Large intestine (tissue), 3 donors: ENCODE measurements at regions not wholly inside any gene's neighbourhood (a gene's known extent, or its start where the extent isn't known, plus 50 kb on each side); places are given as distances from the start of the nearest gene placed in this dataset.
A peak's percentile ranks its signal among the peaks of the same experiment; 100 is the strongest.

Source experiments
- DNase-seq, 2 donors: peaks; one replicate each; pipeline versions ENCODE4 v3.0.0 to v3.0.0-alpha.2; 2013
- H3K27ac ChIP-seq: one replicate; pipeline ENCODE4 v1.5.1; 2013; ENCODE audit warnings: low read length
- H3K27me3 ChIP-seq: 2 replicates; pipeline ENCODE4 v1.6.1; 2013; ENCODE audit warnings: low read length; ENCODE audit not compliant: control insufficient read depth, insufficient read depth
- H3K36me3 ChIP-seq: 2 replicates; pipeline ENCODE4 v1.6.1; 2013; ENCODE audit warnings: low read length; ENCODE audit not compliant: control insufficient read depth, insufficient read depth
- H3K4me1 ChIP-seq: one replicate; pipeline ENCODE4 v1.6.1; 2013; ENCODE audit warnings: low read length; ENCODE audit not compliant: control insufficient read depth, insufficient read depth
- H3K4me3 ChIP-seq: one replicate; pipeline ENCODE4 v1.5.1; 2013; ENCODE audit warnings: low read length
- H3K9me3 ChIP-seq: one replicate; pipeline ENCODE4 v1.6.1; 2013; ENCODE audit warnings: mild to moderate bottlenecking, low read depth, low read length, moderate library complexity; ENCODE audit not compliant: control insufficient read depth
- WGBS: methylation state at CpG from one replicate; pipeline ENCODE4 v1.1.5; 2013; ENCODE audit warnings: low lambda C conversion rate; ENCODE audit not compliant: insufficient coverage; 5-methylcytosine and 5-hydroxymethylcytosine counted together

DNA sequence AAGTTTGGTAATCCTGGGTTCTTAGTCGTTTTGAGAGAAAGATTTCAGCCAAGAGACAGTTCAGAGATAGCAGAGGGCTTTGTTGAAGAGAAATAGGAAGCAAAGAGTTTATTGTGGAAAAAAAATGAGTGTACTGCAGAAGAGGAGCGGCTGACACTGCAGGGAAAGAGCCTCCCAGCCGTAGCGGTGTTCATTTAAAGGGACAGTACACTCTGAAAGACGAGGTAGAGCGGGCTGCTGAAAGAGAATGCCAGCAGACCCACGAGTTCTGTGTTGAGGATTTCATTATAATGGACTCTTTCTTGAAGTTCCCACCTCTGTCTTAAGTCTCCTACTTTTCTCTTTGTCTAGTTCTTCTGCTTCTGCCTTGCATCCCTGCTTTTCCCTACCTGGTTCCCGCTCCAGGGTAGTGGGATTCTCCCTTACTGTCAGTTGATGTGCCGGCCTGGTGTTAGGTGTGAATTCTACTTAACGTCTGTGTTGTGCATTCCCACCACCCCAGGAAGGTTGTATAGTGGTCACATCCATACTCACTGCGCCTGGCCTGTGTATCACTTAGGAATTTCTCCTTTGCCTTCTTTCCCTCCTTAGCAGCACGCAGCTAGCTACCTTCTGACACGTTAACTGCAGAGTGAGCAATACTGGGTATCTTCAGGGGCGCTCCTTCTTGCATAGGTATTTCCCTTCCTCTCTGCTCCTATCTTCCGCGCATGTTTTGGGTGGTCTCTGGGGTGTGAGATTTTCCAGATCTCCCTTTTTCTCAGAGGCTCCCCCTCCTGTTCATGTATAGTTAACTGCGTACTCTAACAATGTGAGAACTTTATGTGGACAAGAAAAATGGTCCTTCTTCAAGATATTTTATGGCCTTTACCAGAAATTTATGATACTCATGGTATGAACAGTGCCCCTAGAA lies 164.5 kb downstream of the PTH2R start:
- H3K4me3 ChIP-seq = no peak overlapping the region
- H3K36me3 ChIP-seq = no peaks in the 10 kb centered on the region
- DNase-seq = no peak
- no peak overlapping the region for H3K27ac ChIP-seq
- no peaks in the 10 kb centered on the region for H3K9me3 ChIP-seq
- no peaks in the 10 kb centered on the region for H3K27me3 ChIP-seq
- 47% methylated on average over 3 of the region's 17 CpGs for WGBS
- H3K4me1 ChIP-seq = peaks cover 10% of the 10 kb centered on the region

DNA sequence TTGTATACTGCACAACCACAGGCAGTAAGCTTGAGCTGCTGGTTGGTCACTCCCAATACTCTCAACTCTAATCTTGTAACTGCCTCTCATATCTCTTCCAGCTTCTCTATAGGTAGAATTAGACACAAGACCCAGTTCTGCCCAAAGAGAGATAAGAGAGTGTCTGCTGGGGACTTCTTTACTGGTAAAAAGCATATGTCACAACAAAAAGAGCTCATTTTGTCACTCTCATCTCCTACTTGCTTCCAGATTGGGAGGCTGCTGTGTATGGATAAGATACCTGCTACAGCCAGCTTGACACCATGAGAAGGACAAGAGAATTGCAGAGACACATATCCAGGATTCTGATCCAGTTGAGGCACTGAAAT lies 165.2 kb downstream of the PTH2R start:
- Histone ChIP-seq H3K9me3 (no peaks in the 10 kb centered on the region), H3K36me3 (no peaks in the 10 kb centered on the region), H3K4me3 (no peak overlapping the region), H3K27ac (no peak overlapping the region), H3K4me1 (peaks cover 8% of the 10 kb centered on the region), H3K27me3 (no peaks in the 10 kb centered on the region)
- DNase-seq = no peak

DNA sequence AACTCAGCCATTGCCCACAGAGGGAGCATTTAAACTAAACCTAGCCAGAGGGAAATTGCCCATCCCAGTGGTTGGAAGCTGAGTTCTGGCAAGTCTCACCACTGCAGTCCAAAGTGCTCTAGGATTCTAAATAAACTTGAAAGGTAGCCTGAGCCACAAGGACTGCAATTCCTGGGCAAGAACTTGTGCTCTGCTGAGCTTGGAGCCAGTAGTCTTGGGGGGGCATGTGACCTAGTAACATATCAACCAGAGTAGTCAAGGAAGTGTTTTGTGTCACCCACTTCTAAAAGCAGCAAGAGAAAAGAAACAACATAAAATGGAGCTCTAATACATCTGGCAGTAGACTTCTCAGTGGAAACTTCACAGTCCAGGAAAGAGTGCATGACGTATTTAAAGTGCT lies 167.0 kb downstream of the PTH2R start:
- 60% methylated on average over 1 of the region's 1 CpG for WGBS
- peak; percentile 50 to 71 for DNase-seq
- Histone ChIP-seq H3K27me3 (no peaks in the 10 kb centered on the region), H3K4me3 (no peak overlapping the region), H3K4me1 (peaks cover 8% of the 10 kb centered on the region), H3K9me3 (no peaks in the 10 kb centered on the region), H3K36me3 (no peaks in the 10 kb centered on the region), H3K27ac (peak overlapping the region; percentile 30)

DNA sequence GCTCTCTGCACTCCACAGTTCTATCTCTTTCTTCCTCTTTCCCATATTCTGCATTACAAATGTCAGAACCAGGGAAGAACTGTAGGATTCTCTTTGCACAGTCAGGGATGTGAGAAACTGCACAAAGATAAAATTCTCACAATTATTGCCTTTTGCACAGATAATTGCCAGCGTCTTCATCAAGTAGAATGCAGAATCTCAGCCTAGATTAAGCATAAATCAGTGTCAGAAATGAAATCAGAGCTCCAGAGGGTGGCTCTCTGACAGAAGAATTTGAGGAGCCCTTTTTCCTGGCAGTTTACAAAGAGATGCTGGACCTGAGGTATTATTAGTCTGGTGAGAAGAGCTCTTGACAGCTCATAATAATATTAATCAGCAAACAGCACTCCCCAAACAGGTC lies 173.1 kb downstream of the PTH2R start:
- Histone ChIP-seq H3K36me3 (no peaks in the 10 kb centered on the region), H3K27ac (no peak overlapping the region), H3K27me3 (no peaks in the 10 kb centered on the region), H3K4me3 (no peak overlapping the region), H3K4me1 (no peaks in the 10 kb centered on the region), H3K9me3 (no peaks in the 10 kb centered on the region)
- no peak for DNase-seq
- 80% methylated on average over 1 of the region's 1 CpG for WGBS

DNA sequence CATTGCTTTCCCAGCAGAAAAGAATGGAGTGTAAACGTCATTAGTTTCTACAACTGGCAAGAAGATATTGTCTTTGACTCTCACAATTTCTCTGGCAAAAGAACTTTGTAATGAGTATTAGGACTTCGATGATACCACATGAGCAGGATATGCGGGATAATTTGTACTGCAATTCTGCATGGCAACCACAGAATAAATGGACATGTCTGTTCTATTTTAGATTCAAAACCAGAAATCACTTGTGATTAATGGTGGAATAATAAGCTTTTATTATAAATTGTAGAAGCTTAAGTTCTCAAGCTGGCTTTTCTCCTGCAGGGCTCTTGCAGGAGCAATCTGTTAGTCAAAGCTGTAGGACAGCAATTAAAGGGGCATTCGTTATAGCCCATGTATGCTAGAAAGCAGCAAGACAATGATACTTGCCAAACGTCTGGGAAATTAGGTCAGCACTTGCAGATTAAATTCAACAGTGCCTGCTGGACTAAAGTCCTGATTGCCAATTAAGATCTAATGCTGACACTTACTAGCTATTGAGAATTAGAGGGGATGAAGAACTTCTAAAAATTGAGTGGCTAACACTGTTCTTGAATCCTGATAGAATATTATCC lies 177.9 kb downstream of the PTH2R start:
- no peak overlapping the region for H3K27ac ChIP-seq
- DNase-seq = no peak
- no CpG with 5 or more reads among the region's 5 CpGs for WGBS
- H3K9me3 ChIP-seq = no peaks in the 10 kb centered on the region
- no peaks in the 10 kb centered on the region for H3K4me1 ChIP-seq
- H3K36me3 ChIP-seq = no peaks in the 10 kb centered on the region
- H3K27me3 ChIP-seq = no peaks in the 10 kb centered on the region
- H3K4me3 ChIP-seq = no peak overlapping the region

DNA sequence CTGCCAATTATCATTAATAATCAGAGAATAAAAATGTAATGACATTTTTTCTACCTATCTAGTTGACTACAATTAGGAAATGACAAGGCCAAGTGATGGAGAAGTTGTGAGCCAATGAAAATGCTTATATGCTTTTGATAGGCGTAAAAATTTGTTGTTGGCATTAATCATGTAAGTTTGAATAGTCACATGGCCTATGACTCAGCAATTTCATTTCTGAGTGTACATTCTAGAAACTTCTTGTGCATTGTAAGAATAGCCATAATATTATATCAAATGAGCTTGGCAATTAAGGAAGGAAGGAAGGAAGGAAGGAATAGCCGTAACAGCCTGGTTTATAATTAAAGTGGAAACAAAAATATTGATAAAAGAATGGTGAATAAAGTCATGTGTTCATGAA lies 179.9 kb downstream of the PTH2R start:
- WGBS = 89% methylated on average over 2 of the region's 2 CpGs
- Histone ChIP-seq H3K9me3 (no peaks in the 10 kb centered on the region), H3K27ac (no peak overlapping the region), H3K36me3 (no peaks in the 10 kb centered on the region), H3K4me1 (no peaks in the 10 kb centered on the region), H3K4me3 (no peak overlapping the region), H3K27me3 (no peaks in the 10 kb centered on the region)
- DNase-seq = no peak

DNA sequence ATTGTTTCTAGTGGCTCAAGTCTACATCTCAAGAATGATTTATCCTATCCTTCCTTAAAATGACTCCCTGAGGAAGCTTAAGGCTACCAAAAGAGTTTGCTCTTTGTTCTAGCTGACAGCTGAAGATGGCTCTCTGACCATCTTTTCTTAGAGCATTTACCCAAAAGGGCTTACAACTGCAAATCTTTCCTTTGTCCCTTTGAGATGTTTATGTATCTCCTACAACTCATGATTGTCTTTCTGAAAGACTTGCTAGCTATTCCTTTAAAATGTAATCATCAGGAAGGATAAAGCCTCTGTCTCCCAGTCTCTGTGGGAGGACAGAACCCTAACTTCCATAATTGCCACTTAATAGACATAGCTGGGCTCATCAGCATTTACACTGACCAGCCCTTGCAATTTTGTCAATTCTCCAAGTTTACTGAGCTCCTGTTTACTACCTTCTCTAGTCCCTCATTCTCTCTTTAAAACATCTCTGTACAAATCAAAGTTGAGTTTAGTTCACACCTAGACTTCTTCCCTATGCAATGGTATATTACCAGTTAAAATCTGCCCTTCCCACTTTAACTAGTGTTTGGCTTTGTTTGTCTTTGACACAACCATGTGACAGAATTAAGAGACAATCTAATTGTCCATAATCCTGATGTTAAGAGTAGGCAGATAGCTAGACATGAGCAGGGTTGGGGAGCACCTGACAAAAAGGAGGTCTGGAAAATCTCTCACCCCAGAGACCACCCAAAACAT lies 188.2 kb downstream of the PTH2R start:
- H3K4me1 ChIP-seq = peaks cover 5% of the 10 kb centered on the region
- H3K27me3 ChIP-seq = no peaks in the 10 kb centered on the region
- DNase-seq = no peak
- H3K4me3 ChIP-seq = no peak overlapping the region
- no peak overlapping the region for H3K27ac ChIP-seq
- H3K9me3 ChIP-seq = no peaks in the 10 kb centered on the region
- H3K36me3 ChIP-seq = no peaks in the 10 kb centered on the region

DNA sequence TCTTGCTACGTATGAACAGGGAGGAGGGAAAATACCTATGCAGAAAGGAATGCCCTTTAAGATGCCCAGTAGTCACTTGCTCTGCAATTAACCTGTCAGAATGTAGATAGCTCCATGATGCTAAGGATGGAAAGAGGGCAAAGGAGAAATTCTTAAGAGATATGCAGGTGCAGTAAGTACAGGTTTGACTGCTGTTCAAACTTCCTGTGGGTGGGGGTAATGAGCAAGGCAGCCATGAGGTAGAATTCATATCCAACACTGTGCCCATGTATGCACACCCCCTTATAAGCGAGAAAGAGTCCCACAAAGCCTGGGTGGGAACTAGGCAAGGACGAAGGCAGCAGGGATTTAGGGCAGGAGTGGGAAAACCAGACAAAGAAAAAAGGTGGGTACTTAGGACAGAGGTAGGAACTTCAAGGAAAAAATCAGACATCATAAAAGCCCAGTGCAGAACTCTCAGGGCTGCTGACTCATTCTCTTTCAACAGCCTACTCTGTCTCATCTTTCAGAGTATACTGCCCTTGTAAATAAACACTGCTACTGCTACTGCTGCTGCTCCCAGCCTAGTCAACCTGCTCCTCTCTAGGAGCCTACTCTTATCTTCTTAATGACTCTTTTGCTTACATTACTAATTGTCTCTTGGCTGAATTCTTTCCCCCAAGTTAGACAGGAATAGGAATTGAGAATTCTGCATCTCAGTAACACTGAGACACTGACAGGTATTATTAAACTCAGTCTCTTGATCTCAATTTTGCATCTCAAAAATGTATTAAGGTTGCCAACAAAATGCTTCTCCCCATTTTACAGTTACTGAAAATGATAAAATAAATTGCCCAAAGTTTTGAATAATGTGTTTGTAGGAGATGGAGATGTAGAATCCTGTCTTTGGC lies 189.0 kb downstream of the PTH2R start:
- H3K36me3 ChIP-seq = no peaks in the 10 kb centered on the region
- peak; percentile 31 to 64 for DNase-seq
- H3K4me1 ChIP-seq = peaks cover 5% of the 10 kb centered on the region
- H3K9me3 ChIP-seq = no peaks in the 10 kb centered on the region
- H3K27ac ChIP-seq = no peak overlapping the region
- no peak overlapping the region for H3K4me3 ChIP-seq
- 60% methylated on average over 1 of the region's 3 CpGs for WGBS
- H3K27me3 ChIP-seq = no peaks in the 10 kb centered on the region

DNA sequence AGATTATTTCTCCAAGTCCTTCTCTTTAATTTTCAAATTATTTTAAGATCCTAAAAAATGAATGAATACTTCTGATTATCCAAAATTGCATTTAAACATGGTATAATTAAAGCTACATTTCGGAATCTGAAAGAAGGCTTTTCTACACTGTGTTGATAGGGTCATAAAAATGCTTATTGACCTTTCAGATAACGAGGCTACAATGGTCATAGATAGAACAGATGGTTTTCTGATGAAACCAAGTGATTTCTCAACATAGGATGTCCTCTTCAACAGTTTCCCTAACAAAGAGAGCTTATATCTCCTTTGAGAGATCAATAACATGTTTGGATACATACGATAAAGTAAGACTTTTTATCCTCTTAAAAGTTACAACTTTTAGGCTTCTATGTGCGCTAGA lies 201.1 kb downstream of the PTH2R start:
- Histone ChIP-seq H3K27ac (no peak overlapping the region), H3K36me3 (no peaks in the 10 kb centered on the region), H3K9me3 (no peaks in the 10 kb centered on the region), H3K4me1 (no peaks in the 10 kb centered on the region), H3K4me3 (no peak overlapping the region), H3K27me3 (no peaks in the 10 kb centered on the region)
- WGBS = 72% methylated on average over 3 of the region's 4 CpGs
- DNase-seq = no peak
